Femur (tissue), 1 donor: ENCODE measurements at regions not wholly inside any gene's neighbourhood (a gene's known extent, or its start where the extent isn't known, plus 50 kb on each side); places are given as distances from the start of the nearest gene placed in this dataset.
"Not testable (repeated sequence)": the region's sequence is repeated elsewhere in the genome, so short reads cannot be mapped to it uniquely, and the experiment has no call there.

Experiments used
- DNase-seq: peaks from one replicate; pipeline ENCODE4 v3.0.0-alpha.2; 2017

GRCh38 chr6:164346631-164347030, 932.1 kb downstream of the QKI start:
- DNase-seq = no peak

GRCh38 chr6:164345806-164346496, 931.4 kb downstream of the QKI start:
- no peak for DNase-seq

- no peak for DNase-seq
Observed at GRCh38 chr6:164345327-164345726, 930.8 kb downstream of the QKI start.

GRCh38 chr6:164344801-164345291, 930.3 kb downstream of the QKI start:
- peak; percentile 24 for DNase-seq

DNA sequence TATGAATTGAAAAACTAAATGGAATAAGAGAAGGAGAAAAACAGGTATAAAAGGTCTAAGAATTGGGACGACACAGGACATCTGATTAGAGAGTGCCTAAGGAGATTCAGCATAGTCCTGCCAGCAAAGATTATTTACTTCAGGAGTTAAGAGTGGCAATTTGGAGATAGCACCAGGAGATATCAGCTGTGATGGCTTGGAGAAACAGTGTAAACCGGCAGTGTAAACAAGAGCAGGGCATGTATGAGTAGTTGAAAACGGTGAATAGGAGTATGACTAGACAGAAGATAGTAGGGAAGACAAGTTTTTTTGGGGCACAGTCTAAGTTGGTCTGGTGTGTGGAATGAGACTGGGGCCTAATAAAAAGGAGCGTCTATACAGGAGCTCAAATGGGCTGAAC, 924.9 kb downstream of the QKI start:
- DNase-seq = not testable (repeated sequence)

DNA sequence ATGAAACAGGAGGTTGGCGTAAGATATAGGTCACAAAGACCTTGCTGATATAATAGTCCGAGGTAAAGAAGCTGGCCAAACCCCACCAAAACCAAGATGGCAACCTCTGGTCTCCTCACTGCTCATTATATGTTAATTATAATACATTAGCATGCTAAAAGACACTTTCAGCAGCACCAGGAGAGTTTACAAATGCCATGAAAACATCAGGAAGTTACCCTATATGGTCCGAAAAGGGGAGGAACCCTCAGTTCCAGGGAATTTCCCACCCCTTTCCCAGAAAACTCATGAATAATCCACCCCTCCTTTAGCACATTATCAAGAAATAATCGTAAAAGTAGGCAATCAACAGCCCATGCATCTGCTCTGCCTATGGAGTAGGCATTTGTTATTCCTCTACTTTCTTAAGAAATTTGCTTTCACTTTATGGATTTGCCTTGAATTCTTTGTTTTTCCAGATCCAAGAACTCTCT, 923.4 kb downstream of the QKI start:
- no peak for DNase-seq

- DNase-seq = no peak
Observed at GRCh38 chr6:164337024-164337924, 922.8 kb downstream of the QKI start.

DNA sequence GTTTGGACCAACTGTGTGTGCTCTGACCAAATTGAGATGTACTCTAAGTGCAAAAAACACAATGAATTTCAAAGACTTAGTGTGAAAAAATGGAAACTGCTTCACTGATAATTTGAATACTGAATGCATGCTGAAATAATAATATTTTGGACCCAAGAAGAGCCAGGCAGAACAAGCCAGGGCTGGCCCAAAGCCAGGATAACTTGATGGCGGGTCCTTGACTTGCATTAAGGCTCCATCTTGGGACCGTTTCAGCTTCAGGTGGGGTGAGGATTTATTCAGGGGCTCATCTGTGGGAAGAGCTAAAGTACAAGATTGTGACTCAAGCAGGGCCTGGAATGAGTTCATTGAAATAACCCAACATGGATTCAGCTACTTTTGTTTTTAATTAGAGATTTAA, 921.9 kb downstream of the QKI start:
- no peak for DNase-seq

DNA sequence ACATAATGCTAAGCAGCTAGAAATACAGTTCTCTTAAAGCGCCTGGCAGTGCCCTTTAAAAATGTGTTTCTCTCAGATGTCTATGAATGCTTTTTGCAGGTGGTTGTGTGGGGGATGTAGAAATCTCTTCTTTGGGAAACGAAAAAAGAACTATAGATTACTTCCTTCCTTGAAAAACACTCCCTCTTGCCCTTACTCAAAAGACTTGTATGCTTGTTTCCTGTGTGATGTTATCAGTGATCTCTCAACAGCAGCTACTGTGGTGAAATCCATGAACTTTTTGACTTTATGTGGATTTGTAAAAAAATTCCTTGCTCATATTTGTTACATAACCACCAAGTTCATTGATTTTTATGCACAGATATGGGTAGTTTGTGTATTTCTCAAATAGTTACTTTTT, 916.5 kb downstream of the QKI start:
- DNase-seq = no peak

GRCh38 chr6:164325168-164325567, 910.6 kb downstream of the QKI start:
- no peak for DNase-seq

DNA sequence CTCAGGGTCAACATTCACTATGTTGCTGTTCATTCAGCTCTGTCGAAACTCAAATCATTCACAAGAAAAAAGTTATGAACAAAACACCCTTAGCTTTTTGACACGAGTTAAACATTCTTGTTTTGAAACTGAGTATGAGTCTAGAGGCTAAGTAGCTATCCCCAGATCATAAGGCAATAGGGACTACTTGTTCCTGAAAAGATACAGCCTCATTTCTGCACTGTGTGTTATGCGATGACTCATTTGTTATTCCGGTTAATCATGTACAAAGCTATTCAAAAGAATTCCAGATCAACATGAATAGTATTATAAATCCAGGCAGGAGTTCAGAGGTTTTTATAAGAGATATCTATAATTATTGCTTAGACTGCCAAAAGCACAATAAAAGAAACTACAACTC, 908.0 kb downstream of the QKI start:
- no peak for DNase-seq

- DNase-seq = no peak
Observed at GRCh38 chr6:164321297-164321696, 906.8 kb downstream of the QKI start.

DNA sequence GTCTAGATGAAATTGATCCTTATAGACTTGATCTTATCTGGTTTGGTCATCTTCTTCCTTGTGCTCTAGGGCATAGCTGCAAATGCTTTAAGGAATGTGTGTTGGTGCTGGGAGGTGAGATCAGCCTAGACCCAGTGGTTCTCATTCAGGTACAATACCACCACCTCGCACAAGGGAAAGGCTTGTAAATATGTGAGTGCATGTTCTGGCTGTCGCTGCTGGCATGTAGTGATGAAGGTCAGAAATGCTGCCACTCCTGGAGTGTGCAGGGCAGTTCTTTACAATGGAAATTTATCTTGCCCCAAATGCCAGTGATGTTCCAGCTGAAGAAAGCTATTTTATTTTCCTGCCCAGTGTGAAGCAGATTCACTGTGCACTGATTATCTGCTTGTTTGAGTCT, 900.9 kb downstream of the QKI start:
- no peak for DNase-seq

- DNase-seq = no peak
Observed at GRCh38 chr6:164308339-164308738, 893.8 kb downstream of the QKI start.

DNA sequence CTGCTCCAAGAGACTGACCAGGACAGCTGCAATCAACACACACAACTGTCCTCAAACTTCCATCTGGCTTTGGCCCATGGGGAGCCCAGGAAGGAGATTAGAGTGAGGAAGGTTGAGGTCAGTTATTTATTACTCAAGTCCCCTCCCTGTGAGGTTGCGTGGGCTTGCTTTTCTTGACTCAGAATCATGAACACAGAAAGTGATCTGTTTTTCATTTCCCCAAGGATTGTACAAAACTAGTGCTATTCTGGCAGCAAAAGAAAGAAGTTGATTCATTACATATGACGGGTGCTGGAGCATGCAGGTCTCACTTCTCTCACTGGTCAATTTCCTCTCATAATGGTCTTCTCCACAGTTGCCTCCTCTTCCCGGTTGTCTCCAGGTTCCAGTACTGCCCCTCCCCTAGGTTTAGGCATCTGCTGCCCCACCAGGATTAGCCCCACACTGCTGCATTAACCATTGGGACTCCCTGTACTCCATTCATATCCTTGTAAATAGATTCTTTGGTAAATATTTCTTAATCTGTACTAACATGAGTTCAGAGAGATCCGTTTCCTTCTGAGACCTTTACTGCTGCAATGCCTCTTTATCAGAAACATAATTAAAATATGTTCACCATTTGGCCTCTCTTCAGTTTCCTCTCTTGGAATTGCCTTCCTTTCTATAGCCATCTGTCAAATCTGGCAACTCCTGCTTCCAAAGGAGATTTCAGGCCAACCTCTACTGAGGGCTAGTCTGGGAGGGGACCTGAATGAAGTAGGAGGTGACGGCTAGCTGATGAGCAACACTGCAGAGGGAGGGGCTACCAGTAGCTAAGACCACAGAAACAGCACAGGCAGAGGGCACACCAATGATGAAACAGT, 888.8 kb downstream of the QKI start:
- DNase-seq = peak; percentile 38

DNA sequence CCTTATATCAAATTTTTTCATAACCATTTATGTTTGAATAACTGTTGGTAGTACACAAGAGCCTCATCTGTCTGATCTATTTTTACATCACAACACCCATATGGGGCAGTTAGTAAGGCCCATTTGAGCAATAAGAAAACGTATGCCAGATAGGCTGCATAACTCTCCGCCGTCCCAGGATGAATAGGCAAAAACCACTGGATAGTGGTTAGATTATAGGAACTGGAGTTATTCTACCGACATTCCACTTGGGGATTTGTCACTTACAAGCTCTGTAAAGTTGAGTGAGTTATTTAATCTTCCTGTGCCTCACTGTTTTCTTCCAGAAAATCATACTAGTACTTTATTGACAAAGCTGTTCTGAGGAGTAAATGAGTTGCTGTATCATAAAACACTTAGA, 881.9 kb downstream of the QKI start:
- DNase-seq = no peak

- DNase-seq = no peak
Observed at GRCh38 chr6:164294047-164294784, 879.7 kb downstream of the QKI start.

GRCh38 chr6:164291224-164291623, 876.7 kb downstream of the QKI start:
- DNase-seq = no peak

GRCh38 chr6:164290101-164290500, 875.6 kb downstream of the QKI start:
- no peak for DNase-seq

DNA sequence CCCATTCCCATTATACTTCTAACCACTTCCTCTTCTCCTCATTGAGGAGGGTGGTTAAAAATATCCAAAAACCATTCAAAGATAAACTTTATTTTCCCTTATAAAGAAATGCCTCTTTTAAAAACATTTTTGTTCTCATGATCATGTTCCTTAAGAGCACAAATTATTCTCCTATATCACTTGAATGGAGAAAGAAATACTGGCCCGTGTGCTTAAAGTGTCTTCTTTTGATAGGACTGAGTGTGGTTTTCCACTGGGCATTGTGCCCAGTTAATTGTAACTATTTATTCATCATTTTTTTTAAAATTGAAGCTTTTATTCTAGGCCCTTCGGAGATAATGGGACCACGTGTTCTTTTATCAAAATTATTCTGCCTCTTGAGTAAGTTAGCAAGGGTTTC, 871.5 kb downstream of the QKI start:
- DNase-seq = no peak

DNA sequence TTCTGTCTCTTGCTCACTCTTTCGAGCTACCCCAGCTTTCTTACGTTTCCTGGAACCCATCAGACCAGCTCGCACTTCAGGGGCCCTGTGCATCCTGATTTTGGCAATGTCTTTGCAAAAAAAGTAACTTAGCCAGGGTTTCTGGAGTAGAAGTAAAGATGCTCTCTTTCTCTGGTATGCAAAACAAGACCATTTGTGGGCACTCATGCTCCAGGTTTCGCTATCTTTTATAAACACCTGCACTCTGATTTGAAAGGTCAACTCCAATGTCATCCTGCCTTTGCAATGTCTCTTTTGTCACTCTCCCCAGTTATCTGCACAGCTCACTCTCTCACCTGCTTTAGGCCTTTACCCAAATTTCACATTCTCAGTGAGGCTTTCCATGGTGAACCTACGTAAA, 869.1 kb downstream of the QKI start:
- DNase-seq = no peak

DNA sequence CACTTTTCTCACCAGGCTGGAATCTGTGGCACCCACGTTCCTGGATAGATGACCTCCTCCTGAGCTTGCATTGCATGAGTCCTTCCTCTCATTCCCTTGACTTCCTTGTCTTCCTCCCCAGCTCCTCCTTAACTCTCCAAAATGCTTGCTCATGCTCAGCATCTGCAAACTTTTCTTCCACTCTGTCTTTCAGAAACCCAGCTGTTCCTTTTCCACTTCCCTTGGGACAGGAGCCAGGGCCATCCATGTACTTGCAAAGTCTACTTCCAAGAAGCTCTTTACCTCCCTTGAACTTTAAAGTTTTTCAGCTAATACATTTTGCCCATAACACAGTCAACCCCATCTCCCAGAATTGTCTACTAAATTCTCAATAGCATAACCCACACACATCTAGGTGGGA, 861.7 kb downstream of the QKI start:
- DNase-seq = no peak
